ENCODE measurements at regions not wholly inside any gene's neighbourhood (a gene's known extent, or its start where the extent isn't known, plus 50 kb on each side); places are given as distances from the start of the nearest gene placed in this dataset.

DNA sequence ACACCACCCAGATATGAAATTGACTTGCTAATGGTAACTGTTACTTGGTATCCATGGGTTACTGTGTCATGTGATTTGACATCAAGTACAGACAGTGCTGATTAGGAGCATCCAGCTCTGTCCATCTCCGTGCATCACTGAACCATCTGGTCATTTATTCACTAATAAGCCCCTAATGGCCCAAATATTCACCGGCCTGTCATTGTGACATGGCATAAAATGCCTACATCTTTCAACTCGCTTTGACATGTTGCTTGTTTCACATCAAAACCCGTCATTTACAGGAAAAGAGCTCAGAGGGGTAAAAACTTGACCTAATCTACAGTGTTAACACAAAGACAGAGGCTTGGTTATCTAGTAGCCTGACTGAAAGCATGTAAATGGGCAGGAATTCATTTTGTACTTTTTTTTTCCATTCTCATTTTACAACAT, 308.9 kb upstream of the ATP5MC3 start:
- POLR2A ChIA-PET, result no interaction called here
- H3K4me2 ChIP-seq, result no peak overlapping the region
- no peak overlapping the region for H3K4me3 ChIP-seq
- DNase-seq (ENCODE audit: low read depth in 1 of 2, low spot score in 1 of 2) (no peak), ATAC-seq (no peak), FAIRE-seq (no peak)
- CTCF ChIA-PET, result interaction anchor here (0.5 kb wide), 1 partner anchor 523 kb away, joined by 4 read pairs; no protein-coding TSS in a partner anchor
- no peaks in the 10 kb centered on the region for H3K4me1 ChIP-seq
- TF ChIP-seq EP300 (IDR thresholded peaks at IDR 0.05) (no peak), EHMT2 (IDR thresholded peaks at IDR 0.05; ENCODE audit: low read depth) (no peak), CBX2 (IDR thresholded peaks at IDR 0.05; ENCODE audit: borderline replicate concordance, low read depth) (no peak), MYC (IDR thresholded peaks at IDR 0.05; ENCODE audit: borderline replicate concordance, low read length) (no peak), CHD4 (IDR thresholded peaks at IDR 0.05; ENCODE audit: borderline replicate concordance) (no peak)
- TF ChIP-seq, protein P1, sequence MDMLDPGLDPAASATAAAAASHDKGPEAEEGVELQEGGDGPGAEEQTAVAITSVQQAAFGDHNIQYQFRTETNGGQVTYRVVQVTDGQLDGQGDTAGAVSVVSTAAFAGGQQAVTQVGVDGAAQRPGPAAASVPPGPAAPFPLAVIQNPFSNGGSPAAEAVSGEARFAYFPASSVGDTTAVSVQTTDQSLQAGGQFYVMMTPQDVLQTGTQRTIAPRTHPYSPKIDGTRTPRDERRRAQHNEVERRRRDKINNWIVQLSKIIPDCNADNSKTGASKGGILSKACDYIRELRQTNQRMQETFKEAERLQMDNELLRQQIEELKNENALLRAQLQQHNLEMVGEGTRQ (IDR thresholded peaks at IDR 0.05), result no peak
- TF ChIP-seq, protein P2, sequence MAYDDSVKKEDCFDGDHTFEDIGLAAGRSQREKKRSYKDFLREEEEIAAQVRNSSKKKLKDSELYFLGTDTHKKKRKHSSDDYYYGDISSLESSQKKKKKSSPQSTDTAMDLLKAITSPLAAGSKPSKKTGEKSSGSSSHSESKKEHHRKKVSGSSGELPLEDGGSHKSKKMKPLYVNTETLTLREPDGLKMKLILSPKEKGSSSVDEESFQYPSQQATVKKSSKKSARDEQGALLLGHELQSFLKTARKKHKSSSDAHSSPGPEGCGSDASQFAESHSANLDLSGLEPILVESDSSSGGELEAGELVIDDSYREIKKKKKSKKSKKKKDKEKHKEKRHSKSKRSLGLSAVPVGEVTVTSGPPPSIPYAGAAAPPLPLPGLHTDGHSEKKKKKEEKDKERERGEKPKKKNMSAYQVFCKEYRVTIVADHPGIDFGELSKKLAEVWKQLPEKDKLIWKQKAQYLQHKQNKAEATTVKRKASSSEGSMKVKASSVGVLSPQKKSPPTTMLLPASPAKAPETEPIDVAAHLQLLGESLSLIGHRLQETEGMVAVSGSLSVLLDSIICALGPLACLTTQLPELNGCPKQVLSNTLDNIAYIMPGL (CRISPR knock-in tag; IDR thresholded peaks at IDR 0.05; ENCODE audit: borderline replicate concordance), result no peak
- H3K9me3 ChIP-seq, result no peaks in the 10 kb centered on the region
- no peak overlapping the region for H3K27ac ChIP-seq
- 1% methylated on average over 4 of the region's 4 CpGs for WGBS (ENCODE audit: missing lambda C conversion rate)

DNA sequence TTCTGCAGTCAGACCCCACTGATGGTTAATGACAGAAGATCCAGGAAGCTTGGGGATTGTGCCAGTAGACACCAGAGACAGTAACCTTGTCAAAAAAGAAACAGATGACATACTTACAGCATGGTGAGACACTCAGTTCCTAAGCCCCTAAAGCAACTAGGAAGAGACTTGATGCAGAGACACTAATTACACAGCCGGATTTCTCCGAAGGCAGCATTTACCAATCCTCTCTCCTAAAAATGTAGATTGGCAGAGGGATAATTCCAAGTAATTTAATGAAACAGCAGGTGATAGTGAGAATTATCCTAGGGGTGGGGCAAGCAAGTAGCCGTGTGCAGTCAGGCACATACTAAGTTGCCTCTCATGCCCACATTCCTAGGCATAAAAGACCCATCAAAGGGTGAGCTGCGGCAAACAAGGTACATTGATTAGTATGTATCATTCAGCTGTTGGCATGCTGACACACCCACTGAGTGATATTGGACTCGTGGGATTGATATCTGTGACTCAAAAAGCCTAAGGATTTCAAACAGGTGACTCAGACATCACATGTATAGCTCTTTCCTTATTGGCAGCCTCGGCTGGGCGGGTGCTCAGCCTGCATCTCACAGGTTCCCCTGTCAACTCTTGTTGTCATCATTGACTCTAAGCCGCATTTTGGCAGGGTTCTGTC, 296.7 kb upstream of the ATP5MC3 start:
- DNase-seq (ENCODE audit: low read depth in 1 of 2, low spot score in 1 of 2) (no peak), ATAC-seq (peak in 1 of 2 experiments; percentile 47; a peak in 1 of 6 replicates), FAIRE-seq (no peak)
- H3K4me1 ChIP-seq, result no peaks in the 10 kb centered on the region
- 22% methylated on average over 8 of the region's 8 CpGs for WGBS (ENCODE audit: missing lambda C conversion rate)
- TF ChIP-seq ZFP36 (IDR thresholded peaks at IDR 0.05; ENCODE audit: borderline replicate concordance, partially characterized antibody), result no peak
- no peak for TF ChIP-seq EP300 (IDR thresholded peaks at IDR 0.05)
- TF ChIP-seq MYC (IDR thresholded peaks at IDR 0.05; ENCODE audit: borderline replicate concordance, low read length), result no peak
- TF ChIP-seq, protein P3, sequence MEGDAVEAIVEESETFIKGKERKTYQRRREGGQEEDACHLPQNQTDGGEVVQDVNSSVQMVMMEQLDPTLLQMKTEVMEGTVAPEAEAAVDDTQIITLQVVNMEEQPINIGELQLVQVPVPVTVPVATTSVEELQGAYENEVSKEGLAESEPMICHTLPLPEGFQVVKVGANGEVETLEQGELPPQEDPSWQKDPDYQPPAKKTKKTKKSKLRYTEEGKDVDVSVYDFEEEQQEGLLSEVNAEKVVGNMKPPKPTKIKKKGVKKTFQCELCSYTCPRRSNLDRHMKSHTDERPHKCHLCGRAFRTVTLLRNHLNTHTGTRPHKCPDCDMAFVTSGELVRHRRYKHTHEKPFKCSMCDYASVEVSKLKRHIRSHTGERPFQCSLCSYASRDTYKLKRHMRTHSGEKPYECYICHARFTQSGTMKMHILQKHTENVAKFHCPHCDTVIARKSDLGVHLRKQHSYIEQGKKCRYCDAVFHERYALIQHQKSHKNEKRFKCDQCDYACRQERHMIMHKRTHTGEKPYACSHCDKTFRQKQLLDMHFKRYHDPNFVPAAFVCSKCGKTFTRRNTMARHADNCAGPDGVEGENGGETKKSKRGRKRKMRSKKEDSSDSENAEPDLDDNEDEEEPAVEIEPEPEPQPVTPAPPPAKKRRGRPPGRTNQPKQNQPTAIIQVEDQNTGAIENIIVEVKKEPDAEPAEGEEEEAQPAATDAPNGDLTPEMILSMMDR (IDR thresholded peaks at IDR 0.05), result no peak
- TF ChIP-seq, protein P4, sequence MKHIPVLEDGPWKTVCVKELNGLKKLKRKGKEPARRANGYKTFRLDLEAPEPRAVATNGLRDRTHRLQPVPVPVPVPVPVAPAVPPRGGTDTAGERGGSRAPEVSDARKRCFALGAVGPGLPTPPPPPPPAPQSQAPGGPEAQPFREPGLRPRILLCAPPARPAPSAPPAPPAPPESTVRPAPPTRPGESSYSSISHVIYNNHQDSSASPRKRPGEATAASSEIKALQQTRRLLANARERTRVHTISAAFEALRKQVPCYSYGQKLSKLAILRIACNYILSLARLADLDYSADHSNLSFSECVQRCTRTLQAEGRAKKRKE (CRISPR knock-in tag; IDR thresholded peaks at IDR 0.05; ENCODE audit: low read depth), result no peak
- TF ChIP-seq, protein P5, sequence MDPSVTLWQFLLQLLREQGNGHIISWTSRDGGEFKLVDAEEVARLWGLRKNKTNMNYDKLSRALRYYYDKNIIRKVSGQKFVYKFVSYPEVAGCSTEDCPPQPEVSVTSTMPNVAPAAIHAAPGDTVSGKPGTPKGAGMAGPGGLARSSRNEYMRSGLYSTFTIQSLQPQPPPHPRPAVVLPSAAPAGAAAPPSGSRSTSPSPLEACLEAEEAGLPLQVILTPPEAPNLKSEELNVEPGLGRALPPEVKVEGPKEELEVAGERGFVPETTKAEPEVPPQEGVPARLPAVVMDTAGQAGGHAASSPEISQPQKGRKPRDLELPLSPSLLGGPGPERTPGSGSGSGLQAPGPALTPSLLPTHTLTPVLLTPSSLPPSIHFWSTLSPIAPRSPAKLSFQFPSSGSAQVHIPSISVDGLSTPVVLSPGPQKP (IDR thresholded peaks at IDR 0.05; ENCODE audit: low read depth, low read length), result no peak
- POLR2A ChIA-PET, result no interaction called here
- no peak overlapping the region for H3K27ac ChIP-seq
- CTCF ChIA-PET, result no interaction called here
- H3K4me3 ChIP-seq, result no peak overlapping the region
- no peak overlapping the region for H3K4me2 ChIP-seq
- H3K9me3 ChIP-seq, result no peaks in the 10 kb centered on the region

DNA sequence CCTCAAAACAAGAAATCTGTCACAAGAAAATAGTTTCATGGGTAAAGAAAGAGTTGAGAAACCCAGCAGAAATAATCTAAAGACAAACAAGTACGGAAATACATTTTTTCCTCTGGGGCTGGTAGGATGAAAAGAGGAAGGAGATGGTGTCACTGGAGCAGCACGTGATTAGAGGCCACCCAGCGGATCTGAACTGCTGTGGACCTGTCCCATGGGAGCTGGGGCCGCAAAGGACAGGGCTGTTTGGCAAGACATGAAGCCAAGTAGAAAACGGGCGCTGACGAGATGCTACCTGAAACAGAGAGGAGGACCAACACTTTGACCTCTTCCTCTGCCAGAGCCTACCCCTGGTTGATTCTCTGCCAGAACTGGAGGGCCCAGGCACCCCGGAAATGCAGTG, 295.4 kb upstream of the ATP5MC3 start:
- WGBS (ENCODE audit: missing lambda C conversion rate), result 18% methylated on average over 8 of the region's 8 CpGs
- Histone ChIP-seq H3K9me3 (no peaks in the 10 kb centered on the region), H3K27ac (no peak overlapping the region), H3K4me3 (no peak overlapping the region), H3K4me2 (no peak overlapping the region), H3K4me1 (no peaks in the 10 kb centered on the region)
- DNase-seq (ENCODE audit: low read depth in 1 of 2, low spot score in 1 of 2), result no peak
- ATAC-seq, result no peak
- CTCF ChIA-PET, result no interaction called here
- POLR2A ChIA-PET, result no interaction called here
- no peak for FAIRE-seq
- TF ChIP-seq, protein P3 (IDR thresholded peaks at IDR 0.05), result no peak
- TF ChIP-seq MAZ (IDR thresholded peaks at IDR 0.05; ENCODE audit: borderline replicate concordance, low read depth, low read length) (no peak), MAFK (IDR thresholded peaks at IDR 0.05; ENCODE audit: partially characterized antibody) (no peak), MYC (IDR thresholded peaks at IDR 0.05; ENCODE audit: borderline replicate concordance, low read length) (no peak), ZFP36 (IDR thresholded peaks at IDR 0.05; ENCODE audit: borderline replicate concordance, partially characterized antibody) (no peak), EP300 (IDR thresholded peaks at IDR 0.05) (no peak), KDM1A (IDR thresholded peaks at IDR 0.05; ENCODE audit: low read depth) (no peak), HDAC2 (IDR thresholded peaks at IDR 0.05) (no peak), FOXS1 (CRISPR knock-in tag; IDR thresholded peaks at IDR 0.05) (no peak), CEBPB (IDR thresholded peaks at IDR 0.05) (no peak), CHD2 (IDR thresholded peaks at IDR 0.05; ENCODE audit: low read length, partially characterized antibody) (no peak), JUNB (IDR thresholded peaks at IDR 0.05) (no peak), NFE2L2 (conservative IDR thresholded peaks at IDR 0.05; ENCODE audit: low read length) (no peak)
- TF ChIP-seq, protein P6, sequence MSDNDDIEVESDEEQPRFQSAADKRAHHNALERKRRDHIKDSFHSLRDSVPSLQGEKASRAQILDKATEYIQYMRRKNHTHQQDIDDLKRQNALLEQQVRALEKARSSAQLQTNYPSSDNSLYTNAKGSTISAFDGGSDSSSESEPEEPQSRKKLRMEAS (IDR thresholded peaks at IDR 0.05), result no peak
- TF ChIP-seq, protein P7, sequence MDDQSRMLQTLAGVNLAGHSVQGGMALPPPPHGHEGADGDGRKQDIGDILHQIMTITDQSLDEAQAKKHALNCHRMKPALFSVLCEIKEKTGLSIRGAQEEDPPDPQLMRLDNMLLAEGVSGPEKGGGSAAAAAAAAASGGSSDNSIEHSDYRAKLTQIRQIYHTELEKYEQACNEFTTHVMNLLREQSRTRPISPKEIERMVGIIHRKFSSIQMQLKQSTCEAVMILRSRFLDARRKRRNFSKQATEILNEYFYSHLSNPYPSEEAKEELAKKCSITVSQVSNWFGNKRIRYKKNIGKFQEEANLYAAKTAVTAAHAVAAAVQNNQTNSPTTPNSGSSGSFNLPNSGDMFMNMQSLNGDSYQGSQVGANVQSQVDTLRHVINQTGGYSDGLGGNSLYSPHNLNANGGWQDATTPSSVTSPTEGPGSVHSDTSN (IDR thresholded peaks at IDR 0.05), result no peak
